Neuronal stem cell (in vitro differentiated cells): ENCODE measurements at regions not wholly inside any gene's neighbourhood (a gene's known extent, or its start where the extent isn't known, plus 50 kb on each side); places are given as distances from the start of the nearest gene placed in this dataset.

Source experiments
- DNase-seq: peaks from one replicate; pipeline ENCODE4 v3.0.0-alpha.2; 2013; ENCODE audit warnings: low spot score
- H2AFZ ChIP-seq: one replicate; pipeline ENCODE4 v1.6.1; 2013; ENCODE audit warnings: mild to moderate bottlenecking, low read length, inconsistent platforms
- H2AK5ac ChIP-seq: 2 replicates; pipeline ENCODE4 v1.6.1; 2013; ENCODE audit warnings: low read depth, mild to moderate bottlenecking, inconsistent platforms, low read length, moderate library complexity, mixed read lengths
- H2BK120ac ChIP-seq: 2 replicates; pipeline ENCODE4 v1.6.1; 2013; ENCODE audit warnings: low read depth, mild to moderate bottlenecking, inconsistent platforms, low read length, moderate library complexity, mixed read lengths
- H2BK12ac ChIP-seq: one replicate; pipeline ENCODE4 v1.6.1; 2013; ENCODE audit warnings: low read length, inconsistent platforms
- H2BK15ac ChIP-seq: 2 replicates; pipeline ENCODE4 v1.6.1; 2013; ENCODE audit warnings: mild to moderate bottlenecking, low read length, inconsistent platforms, mixed read lengths
- H2BK5ac ChIP-seq: one replicate; pipeline ENCODE4 v1.6.1; 2013; ENCODE audit warnings: inconsistent platforms, mild to moderate bottlenecking, low read length, moderate library complexity
- H3K14ac ChIP-seq: one replicate; pipeline ENCODE4 v1.6.1; 2013; ENCODE audit warnings: low read length, inconsistent platforms
- H3K18ac ChIP-seq: 2 replicates; pipeline ENCODE4 v1.6.1; 2013; ENCODE audit warnings: low read length, inconsistent platforms
- H3K23ac ChIP-seq: 2 replicates; pipeline ENCODE4 v1.6.1; 2013; ENCODE audit warnings: low read depth, mild to moderate bottlenecking, mixed read lengths, low read length, inconsistent platforms; ENCODE audit not compliant: poor library complexity
- H3K27ac ChIP-seq: replicated peaks from 3 replicates; pipeline ENCODE4 v1.5.1; 2013; ENCODE audit warnings: low read length, inconsistent platforms
- H3K27me3 ChIP-seq, 3 experiments: 2 replicates each; pipeline ENCODE4 v1.6.1; 2013; ENCODE audit warnings: low read length in 3 of 3, mild to moderate bottlenecking in 2 of 3, inconsistent platforms in 1 of 3, low read depth in 1 of 3, mixed read lengths in 1 of 3, moderate library complexity in 1 of 3; ENCODE audit not compliant: control insufficient read depth in 3 of 3, insufficient read depth in 3 of 3
- H3K36me3 ChIP-seq, 2 donors: replicated peaks in 1 of 2; 2 replicates each; pipeline ENCODE4 v1.6.1; 2013; ENCODE audit warnings: low read length in 2 of 2; ENCODE audit not compliant: control insufficient read depth in 2 of 2, insufficient read depth in 2 of 2
- H3K4ac ChIP-seq: 2 replicates; pipeline ENCODE4 v1.6.1; 2013; ENCODE audit warnings: inconsistent platforms, mild to moderate bottlenecking, low read length, moderate library complexity
- H3K4me1 ChIP-seq, 2 donors: 1 replicate in 1 of 2; 2 replicates in 1 of 2; pipeline ENCODE4 v1.6.1; 2013; ENCODE audit warnings: low read length in 2 of 2, low read depth in 1 of 2; ENCODE audit not compliant: control insufficient read depth in 2 of 2, insufficient read depth in 1 of 2
- H3K4me2 ChIP-seq: one replicate; pipeline ENCODE4 v1.6.1; 2013; ENCODE audit warnings: mild to moderate bottlenecking, low read length, inconsistent platforms; ENCODE audit not compliant: insufficient read depth, poor library complexity, severe bottlenecking
- H3K4me3 ChIP-seq, 2 donors: 2 replicates each; pipeline ENCODE4 v1.5.1; 2013; ENCODE audit warnings: low read length in 2 of 2, mild to moderate bottlenecking in 2 of 2, inconsistent platforms in 1 of 2, moderate library complexity in 1 of 2
- H3K79me1 ChIP-seq: one replicate; pipeline ENCODE4 v1.6.1; 2013; ENCODE audit warnings: low read depth, mild to moderate bottlenecking, inconsistent platforms, low read length, moderate library complexity
- H3K9ac ChIP-seq: one replicate; pipeline ENCODE4 v1.6.1; 2013; ENCODE audit warnings: mild to moderate bottlenecking, low read depth, low read length, inconsistent platforms; ENCODE audit not compliant: poor library complexity
- H3K9me3 ChIP-seq, 2 donors: replicated peaks in 1 of 2; 2 replicates each; pipeline versions ENCODE3 to v1.6.1; 2013; ENCODE audit warnings: low read length in 2 of 2, mild to moderate bottlenecking in 2 of 2, inconsistent platforms in 1 of 2, low read depth in 1 of 2, mixed read lengths in 1 of 2, moderate library complexity in 1 of 2; ENCODE audit not compliant: control insufficient read depth in 2 of 2, insufficient read depth in 1 of 2
- H4K8ac ChIP-seq: one replicate; pipeline ENCODE4 v1.6.1; 2013; ENCODE audit warnings: low read depth, mild to moderate bottlenecking, inconsistent platforms, low read length, moderate library complexity
- H4K91ac ChIP-seq: one replicate; pipeline ENCODE4 v1.6.1; 2013; ENCODE audit warnings: low read length, low read depth, mild to moderate bottlenecking, inconsistent platforms; ENCODE audit not compliant: poor library complexity
- WGBS, 2 donors: extraction: QIAGEN DNeasy Blood & Tissue Kit; methylation state at CpG; one replicate each; pipeline ENCODE4 v1.1.7; 2013; ENCODE audit warnings: missing lambda C conversion rate in 2 of 2, mixed read lengths in 1 of 2; ENCODE audit not compliant: insufficient read length in 2 of 2, insufficient replicate concordance in 1 of 2; ENCODE audit errors: extremely low coverage in 2 of 2; 5-methylcytosine and 5-hydroxymethylcytosine counted together

DNA sequence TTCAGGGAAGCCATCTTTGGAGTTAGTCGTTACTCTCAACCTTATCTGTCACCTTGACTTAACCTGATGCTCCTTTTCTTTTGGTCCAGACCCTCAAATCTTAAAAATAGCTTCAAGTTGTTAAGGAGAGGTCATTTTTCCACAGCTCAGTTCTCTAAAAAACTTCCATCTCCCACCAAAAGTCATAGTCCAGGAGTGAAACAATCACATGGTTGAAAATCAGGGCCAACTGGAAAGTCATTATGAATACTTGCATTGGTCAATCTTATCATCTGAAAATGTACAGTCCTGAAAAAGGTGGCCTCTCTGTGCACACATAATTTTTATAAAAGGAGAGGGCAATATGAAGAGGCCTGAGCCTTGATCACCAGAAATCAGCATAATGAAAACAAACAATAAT is 195.7 kb downstream of the BCAS1 start:
- Histone ChIP-seq H3K27ac (no peak overlapping the region), H3K4me1 (peaks cover 8 to 13% of the 10 kb centered on the region in 2 donors), H2AK5ac (no peak overlapping the region), H3K4me2 (no peak overlapping the region), H4K8ac (no peak overlapping the region), H3K9ac (no peak overlapping the region), H2BK5ac (no peak overlapping the region), H3K36me3 (no peaks in the 10 kb centered on the region), H2BK12ac (no peak overlapping the region), H3K4ac (no peak overlapping the region), H3K79me1 (no peaks in the 10 kb centered on the region), H2AFZ (no peak overlapping the region), H3K27me3 (no peaks in the 10 kb centered on the region), H3K23ac (no peak overlapping the region), H3K9me3 (peaks cover 0 to 2% of the 10 kb centered on the region in 2 donors), H4K91ac (no peak overlapping the region), H2BK120ac (no peak overlapping the region), H3K4me3 (no peak overlapping the region), H3K14ac (no peak overlapping the region), H3K18ac (no peak overlapping the region), H2BK15ac (no peak overlapping the region)
- no peak for DNase-seq
- no CpG with 5 or more reads among the region's 1 CpG for WGBS, 2 donors

DNA sequence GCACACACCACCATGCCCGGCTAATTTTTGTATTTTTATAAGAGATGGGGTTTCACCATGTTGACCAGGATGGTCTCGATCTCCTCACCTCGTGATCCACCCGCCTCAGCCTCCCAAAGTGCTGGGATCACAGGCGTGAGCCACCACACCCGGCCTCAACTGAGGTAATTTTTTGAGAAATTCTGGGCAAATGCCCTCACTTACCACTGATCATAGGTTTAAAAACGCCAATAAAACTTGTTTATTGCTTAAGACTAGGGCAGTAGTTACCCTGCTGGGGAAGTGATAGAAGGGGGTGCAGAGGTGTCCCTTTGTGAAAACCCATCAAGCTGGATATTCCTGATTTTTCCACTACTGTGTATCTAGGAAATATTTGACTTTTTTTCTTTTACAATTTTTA is 196.3 kb downstream of the BCAS1 start:
- H2AFZ ChIP-seq = no peak overlapping the region
- no peak overlapping the region for H2AK5ac ChIP-seq
- H2BK120ac ChIP-seq = no peak overlapping the region
- H2BK5ac ChIP-seq = no peak overlapping the region
- no peak overlapping the region for H3K14ac ChIP-seq
- H3K23ac ChIP-seq = no peak overlapping the region
- H3K27me3 ChIP-seq = no peaks in the 10 kb centered on the region
- no peak overlapping the region for H2BK12ac ChIP-seq
- DNase-seq = no peak
- no peak overlapping the region for H3K18ac ChIP-seq
- H3K27ac ChIP-seq = no peak overlapping the region
- no peak overlapping the region for H3K4me2 ChIP-seq
- peaks cover 8 to 13% of the 10 kb centered on the region in 2 donors for H3K4me1 ChIP-seq
- H3K4me3 ChIP-seq = no peak overlapping the region
- WGBS, 2 donors = no CpG with 5 or more reads among the region's 7 CpGs
- no peak overlapping the region for H3K9ac ChIP-seq
- H2BK15ac ChIP-seq = no peak overlapping the region
- no peaks in the 10 kb centered on the region for H3K36me3 ChIP-seq
- no peak overlapping the region for H3K4ac ChIP-seq
- H4K91ac ChIP-seq = no peak overlapping the region
- H4K8ac ChIP-seq = no peak overlapping the region
- peaks cover 0 to 2% of the 10 kb centered on the region in 2 donors for H3K9me3 ChIP-seq
- H3K79me1 ChIP-seq = no peaks in the 10 kb centered on the region

DNA sequence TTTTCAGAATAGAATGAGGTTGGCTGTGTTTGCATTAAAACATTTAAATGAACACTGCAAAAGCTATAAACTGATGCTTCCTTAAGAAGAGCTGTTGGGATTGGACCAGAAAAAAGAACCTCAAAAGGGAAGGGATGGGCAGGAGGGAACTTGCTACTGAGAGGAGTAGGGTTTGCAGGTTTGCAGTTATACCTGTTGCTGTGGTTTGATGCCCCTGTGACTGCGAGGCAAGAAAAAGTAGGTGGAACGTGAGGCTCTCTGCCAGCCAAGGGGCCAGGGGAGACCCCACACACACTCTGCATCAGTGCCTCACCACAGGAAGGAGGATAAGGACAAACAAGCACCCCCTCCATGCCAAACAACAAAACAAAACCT is 197.2 kb downstream of the BCAS1 start:
- H3K4me2 ChIP-seq = no peak overlapping the region
- H3K14ac ChIP-seq = no peak overlapping the region
- no peak overlapping the region for H2BK15ac ChIP-seq
- no peak overlapping the region for H4K91ac ChIP-seq
- H3K23ac ChIP-seq = no peak overlapping the region
- no peak overlapping the region for H3K4ac ChIP-seq
- no peak overlapping the region for H3K9ac ChIP-seq
- H3K36me3 ChIP-seq = no peaks in the 10 kb centered on the region
- no peak overlapping the region for H2AFZ ChIP-seq
- no peak overlapping the region for H3K27ac ChIP-seq
- WGBS, 2 donors = no CpG with 5 or more reads among the region's 2 CpGs
- no peaks in the 10 kb centered on the region for H3K79me1 ChIP-seq
- DNase-seq = no peak
- peaks cover 0 to 2% of the 10 kb centered on the region in 2 donors for H3K9me3 ChIP-seq
- no peak overlapping the region for H4K8ac ChIP-seq
- no peak overlapping the region for H3K4me3 ChIP-seq
- no peak overlapping the region for H3K18ac ChIP-seq
- no peak overlapping the region for H2BK120ac ChIP-seq
- no peak overlapping the region for H2AK5ac ChIP-seq
- no peaks in the 10 kb centered on the region for H3K27me3 ChIP-seq
- H3K4me1 ChIP-seq = peaks cover 8 to 13% of the 10 kb centered on the region in 2 donors
- no peak overlapping the region for H2BK12ac ChIP-seq
- H2BK5ac ChIP-seq = no peak overlapping the region

DNA sequence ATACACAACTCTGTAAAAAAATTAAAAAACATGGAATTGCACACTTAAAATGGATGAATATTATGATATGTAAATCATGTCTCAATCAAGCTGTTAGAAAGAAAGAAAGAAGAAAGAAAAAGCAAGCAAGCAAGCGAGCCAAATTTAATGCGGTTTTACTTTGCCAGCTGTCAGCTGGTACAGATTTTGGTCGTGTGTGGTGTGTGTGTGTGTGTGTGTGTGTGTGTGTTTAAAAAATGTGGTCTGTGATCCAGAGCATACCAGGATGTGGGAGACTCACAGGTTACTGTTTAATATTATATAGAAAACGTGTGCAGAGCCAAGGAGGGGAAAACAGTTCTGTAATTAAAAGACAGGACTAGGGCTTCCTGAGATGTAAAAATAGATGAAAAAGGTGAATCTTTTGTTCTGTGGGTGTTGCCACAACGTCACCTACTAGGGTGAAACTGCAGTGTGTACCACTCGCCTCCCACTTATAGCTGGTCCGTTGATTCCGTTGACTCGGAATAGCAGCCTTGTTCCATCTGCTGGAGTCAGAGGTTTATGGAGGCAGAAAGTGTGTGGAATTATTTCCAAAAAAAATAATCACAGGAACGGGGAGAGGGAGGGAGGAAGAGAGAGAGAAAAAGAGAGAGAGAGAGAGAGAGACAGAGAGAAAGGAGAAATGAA is 197.7 kb downstream of the BCAS1 start:
- H2BK120ac ChIP-seq = no peak overlapping the region
- no peaks in the 10 kb centered on the region for H3K27me3 ChIP-seq
- peaks cover 12 to 17% of the 10 kb centered on the region in 2 donors for H3K4me1 ChIP-seq
- no peak for DNase-seq
- H3K9ac ChIP-seq = no peak overlapping the region
- H3K79me1 ChIP-seq = no peaks in the 10 kb centered on the region
- H3K27ac ChIP-seq = no peak overlapping the region
- no peak overlapping the region for H3K4me2 ChIP-seq
- H2BK15ac ChIP-seq = no peak overlapping the region
- H3K9me3 ChIP-seq = peaks cover 0 to 2% of the 10 kb centered on the region in 2 donors
- no peak overlapping the region for H2AK5ac ChIP-seq
- H3K4ac ChIP-seq = no peak overlapping the region
- no peak overlapping the region for H4K91ac ChIP-seq
- H2AFZ ChIP-seq = peak overlapping the region; percentile 81
- H2BK5ac ChIP-seq = no peak overlapping the region
- no peak overlapping the region for H3K4me3 ChIP-seq
- no peak overlapping the region for H3K14ac ChIP-seq
- no CpG with 5 or more reads among the region's 10 CpGs for WGBS, 2 donors
- H4K8ac ChIP-seq = no peak overlapping the region
- H3K36me3 ChIP-seq = no peaks in the 10 kb centered on the region
- H3K18ac ChIP-seq = no peak overlapping the region
- no peak overlapping the region for H3K23ac ChIP-seq
- H2BK12ac ChIP-seq = no peak overlapping the region
